Fibroblast of lung (primary cell): ENCODE measurements at regions not wholly inside any gene's neighbourhood (a gene's known extent, or its start where the extent isn't known, plus 50 kb on each side); places are given as distances from the start of the nearest gene placed in this dataset.
"Not testable (repeated sequence)": the region's sequence is repeated elsewhere in the genome, so short reads cannot be mapped to it uniquely, and the experiment has no call there.

Source experiments
- CTCF ChIP-seq, 2 donors: IDR thresholded peaks in 1 of 2; conservative IDR thresholded peaks in 1 of 2; 1 replicate in 1 of 2; 2 replicates in 1 of 2; pipeline ENCODE4 v1.5.1; 2011 to 2012; ENCODE audit warnings: low read length in 2 of 2, control low read depth in 1 of 2, inconsistent platforms in 1 of 2, low read depth in 1 of 2, mild to moderate bottlenecking in 1 of 2
- EZH2 ChIP-seq: IDR thresholded peaks from 2 replicates; pipeline ENCODE4 v1.5.1; 2012; ENCODE audit warnings: low read length, control low read depth, mild to moderate bottlenecking; ENCODE audit errors: missing control alignments

- not testable (repeated sequence) for TF ChIP-seq CTCF (conservative IDR thresholded peaks at IDR 0.05 in 1 of 2, IDR thresholded peaks at IDR 0.05 in 1 of 2; ENCODE audit: low read depth in 1 of 2, low read length in 2 of 2); EZH2
These were observed 292.0 kb upstream of the PLGLB2 start for GRCh38 chr2:87455854-87456249.
